Endothelial cell of umbilical vein (primary cell): ENCODE measurements at regions not wholly inside any gene's neighbourhood (a gene's known extent, or its start where the extent isn't known, plus 50 kb on each side); places are given as distances from the start of the nearest gene placed in this dataset.

Source experiments
- CTCF ChIP-seq, 2 donors: IDR thresholded peaks; 1 replicate in 1 of 2; 2 replicates in 1 of 2; pipeline ENCODE4 v1.5.1; 2011; ENCODE audit warnings: low read length in 2 of 2, mild to moderate bottlenecking in 2 of 2, moderate library complexity in 2 of 2, control low read depth in 1 of 2, inconsistent platforms in 1 of 2, low read depth in 1 of 2; ENCODE audit not compliant: insufficient read depth in 1 of 2; ENCODE audit errors: extremely low read depth in 1 of 2
- EZH2 ChIP-seq: IDR thresholded peaks from 2 replicates; pipeline ENCODE4 v1.6.1; 2012; ENCODE audit warnings: borderline replicate concordance, low read depth, mild to moderate bottlenecking, moderate library complexity, low read length, inconsistent platforms; ENCODE audit not compliant: severe bottlenecking
- JUN ChIP-seq: IDR thresholded peaks from 2 replicates; pipeline ENCODE4 v1.6.1; 2011; ENCODE audit warnings: borderline replicate concordance, low read depth; ENCODE audit not compliant: insufficient read length, insufficient read depth
- MAX ChIP-seq: IDR thresholded peaks from 2 replicates; pipeline ENCODE4 v1.6.1; 2011; ENCODE audit not compliant: insufficient read depth, insufficient read length
- MYC ChIP-seq: IDR thresholded peaks from one replicate; pipeline ENCODE4 v1.6.1; 2011; ENCODE audit warnings: mild to moderate bottlenecking, low read depth, low read length
- POLR2A ChIP-seq: IDR thresholded peaks from 2 replicates; pipeline ENCODE4 v1.6.1; 2012; ENCODE audit warnings: low read depth, mild to moderate bottlenecking, control low read depth, low read length
- POLR2AphosphoS5 ChIP-seq: IDR thresholded peaks from 2 replicates; pipeline ENCODE4 v1.6.1; 2012; ENCODE audit warnings: low read depth, mild to moderate bottlenecking, control low read depth, low read length, moderate library complexity; ENCODE audit not compliant: insufficient read depth

GRCh38 chrY:19065119-19065518, 291.6 kb upstream of the HSFY2 start:
- TF ChIP-seq CTCF (IDR thresholded peaks at IDR 0.05; ENCODE audit: extremely low read depth in 1 of 2, insufficient read depth in 1 of 2, low read depth in 1 of 2, low read length in 2 of 2) (no peak), POLR2AphosphoS5 (no peak), EZH2 (no peak), MAX (no peak), POLR2A (no peak), MYC (no peak), JUN (no peak)
